Caco-2 (cell line): ENCODE measurements at regions not wholly inside any gene's neighbourhood (a gene's known extent, or its start where the extent isn't known, plus 50 kb on each side); places are given as distances from the start of the nearest gene placed in this dataset.
"Not testable (repeated sequence)": the region's sequence is repeated elsewhere in the genome, so short reads cannot be mapped to it uniquely, and the experiment has no call there.

Experiments used
- BruUV-seq: library from RNA; stranded (reverse); fragments of 400-500 nt; replicated peaks from 2 replicates; lab custom pipeline; 2021; lab: Mats Ljungman, UMichigan
- CTCF ChIA-PET: fragments of 300-600 bp; sonication (Branson Sonifier 250); formaldehyde crosslinking; loops from one replicate; lab custom pipeline; 2022; ENCODE audit warnings: antibody characterized with exemption; lab: Charles Lee
- POLR2A ChIA-PET: fragments of 300-600 bp; sonication (Branson Sonifier 250); formaldehyde crosslinking; loops from one replicate; lab custom pipeline; 2022; ENCODE audit warnings: antibody characterized with exemption; lab: Charles Lee
- DNase-seq, 2 experiments: peaks; one replicate each; pipeline versions ENCODE4 v3.0.0 to v3.0.0-alpha.2; 2020 to 2022
- H3K27me3 ChIP-seq: replicated peaks from 2 replicates; pipeline ENCODE4 v1.6.0; 2011; ENCODE audit warnings: low read length; ENCODE audit not compliant: control insufficient read depth, insufficient read depth
- H3K36me3 ChIP-seq: 2 replicates; pipeline ENCODE4 v1.5.1; 2011; ENCODE audit warnings: low read length; ENCODE audit not compliant: control insufficient read depth, insufficient read depth
- H3K4me1 ChIP-seq: fragments of 250-450 bp; sonication (Bioruptor Pico); 2 replicates; pipeline ENCODE4 v1.5.1; 2020; ENCODE audit warnings: mild to moderate bottlenecking
- H3K4me3 ChIP-seq: 2 replicates; pipeline ENCODE4 v1.5.1; 2011; ENCODE audit warnings: low read depth, mild to moderate bottlenecking, control low read depth, low read length
- H3K9me3 ChIP-seq: fragments of 250-450 bp; sonication (Bioruptor Pico); 2 replicates; pipeline ENCODE4 v1.5.1; 2020; ENCODE audit warnings: mild to moderate bottlenecking, moderate library complexity
- H3K27ac Mint-ChIP-seq: one replicate; pipeline ENCODE4 v1.8.0; 2022; ENCODE audit warnings: mixed read lengths; ENCODE audit not compliant: unreplicated experiment
- H3K27me3 Mint-ChIP-seq: one replicate; pipeline ENCODE4 v1.8.0; 2022; ENCODE audit warnings: mixed read lengths; ENCODE audit not compliant: insufficient read depth, unreplicated experiment
- H3K36me3 Mint-ChIP-seq: one replicate; pipeline ENCODE4 v1.8.0; 2022; ENCODE audit warnings: mild to moderate bottlenecking, mixed read lengths; ENCODE audit not compliant: insufficient read depth, unreplicated experiment
- H3K4me1 Mint-ChIP-seq: one replicate; pipeline ENCODE4 v1.8.0; 2022; ENCODE audit warnings: low read depth, mixed read lengths; ENCODE audit not compliant: unreplicated experiment
- H3K4me3 Mint-ChIP-seq: one replicate; pipeline ENCODE4 v1.8.0; 2022; ENCODE audit warnings: mild to moderate bottlenecking, moderate library complexity, mixed read lengths; ENCODE audit not compliant: unreplicated experiment
- H3K9me3 Mint-ChIP-seq: one replicate; pipeline ENCODE4 v1.8.0; 2022; ENCODE audit warnings: mixed read lengths; ENCODE audit not compliant: unreplicated experiment
- CTCF ChIP-seq, 2 experiments: fragments of 200-600 bp in 1 of 2; IDR thresholded peaks; 1 replicate in 1 of 2; 2 replicates in 1 of 2; pipeline versions ENCODE4 v1.5.1 to v1.8.0; 2011 to 2022; ENCODE audit warnings: antibody characterized with exemption in 1 of 2, control low read depth in 1 of 2, inconsistent platforms in 1 of 2, low read depth in 1 of 2, low read length in 1 of 2, mild to moderate bottlenecking in 1 of 2, moderate library complexity in 1 of 2; ENCODE audit not compliant: insufficient read depth in 1 of 2, severe bottlenecking in 1 of 2, unreplicated experiment in 1 of 2
- intact Hi-C: fragments of 100-400 bp; cut with micrococcal nuclease; formaldehyde crosslinking; loops from one replicate; pipeline ENCODE4 v1.10.0; 2022; ENCODE audit not compliant: unreplicated experiment

DNA sequence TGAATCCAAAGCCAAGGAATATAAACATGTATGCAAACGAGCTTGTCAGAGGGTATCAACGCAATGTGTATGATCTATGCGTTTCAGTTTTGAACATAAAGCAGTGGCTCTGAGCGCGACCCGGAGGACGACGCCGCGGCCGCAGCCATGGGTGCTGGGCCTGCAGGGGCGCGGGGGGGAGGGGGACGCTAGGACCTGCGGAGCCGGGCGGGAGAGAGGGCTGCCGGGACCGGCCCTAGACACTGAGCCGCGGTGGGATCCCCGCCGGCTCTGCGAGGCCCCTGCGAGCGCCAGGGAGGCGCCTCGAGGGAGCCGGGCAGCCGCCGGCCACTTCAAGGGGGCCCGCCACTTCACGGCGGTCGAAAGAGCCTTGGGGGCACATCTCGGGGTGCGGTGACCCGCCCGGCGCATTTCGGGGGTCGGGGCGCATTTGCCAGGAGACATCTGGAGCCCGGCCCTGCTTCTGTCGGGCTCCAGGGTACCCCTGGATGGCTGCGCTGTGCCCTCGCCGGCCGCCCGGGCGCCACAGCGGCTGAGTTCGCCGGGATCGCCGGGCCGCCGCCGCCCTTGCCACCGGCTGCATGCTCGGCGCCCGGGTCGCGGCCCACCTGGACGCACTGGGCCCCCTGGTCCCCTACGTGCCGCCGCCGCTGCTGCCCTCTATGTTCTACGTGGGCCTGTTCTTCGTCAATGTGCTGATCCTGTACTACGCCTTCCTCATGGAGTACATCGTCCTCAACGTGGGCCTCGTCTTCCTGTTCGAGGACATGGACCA lies 71.9 kb upstream of the NIPA1 start:
- H3K9me3 ChIP-seq, POLR2A ChIA-PET, H3K27me3 Mint-ChIP-seq, BruUV-seq, H3K27me3 ChIP-seq, H3K36me3 ChIP-seq, intact Hi-C loops, H3K9me3 Mint-ChIP-seq, H3K36me3 Mint-ChIP-seq, CTCF ChIA-PET: not testable (repeated sequence)
- Mint-ChIP-seq H3K4me1 (peaks cover 10% of the 10 kb centered on the region), H3K4me3 (peak overlapping the region; percentile 81), H3K27ac (peak overlapping the region; percentile 74)
- Histone ChIP-seq H3K4me1 (peaks cover 10% of the 10 kb centered on the region; the same call in 1 of the 2 replicates), H3K4me3 (peak overlapping the region; percentile 28)
- peak in 1 of 2 experiments; percentile 25 for DNase-seq

GRCh38 chr15:22715133-22715845 lies 71.2 kb upstream of the NIPA1 start:
- peak overlapping the region; percentile 81 for H3K4me3 Mint-ChIP-seq
- peaks cover 10% of the 10 kb centered on the region for H3K4me1 Mint-ChIP-seq
- BruUV-seq, H3K36me3 Mint-ChIP-seq, H3K9me3 ChIP-seq, intact Hi-C loops, H3K9me3 Mint-ChIP-seq, H3K36me3 ChIP-seq, CTCF ChIA-PET, POLR2A ChIA-PET, H3K27me3 Mint-ChIP-seq, H3K27me3 ChIP-seq: not testable (repeated sequence)
- peak overlapping the region; percentile 74 for H3K27ac Mint-ChIP-seq
- DNase-seq, result peak in 1 of 2 experiments; percentile 10
- peaks cover 10% of the 10 kb centered on the region; the same call in 1 of the 2 replicates for H3K4me1 ChIP-seq
- peak overlapping the region; percentile 36 for H3K4me3 ChIP-seq

DNA sequence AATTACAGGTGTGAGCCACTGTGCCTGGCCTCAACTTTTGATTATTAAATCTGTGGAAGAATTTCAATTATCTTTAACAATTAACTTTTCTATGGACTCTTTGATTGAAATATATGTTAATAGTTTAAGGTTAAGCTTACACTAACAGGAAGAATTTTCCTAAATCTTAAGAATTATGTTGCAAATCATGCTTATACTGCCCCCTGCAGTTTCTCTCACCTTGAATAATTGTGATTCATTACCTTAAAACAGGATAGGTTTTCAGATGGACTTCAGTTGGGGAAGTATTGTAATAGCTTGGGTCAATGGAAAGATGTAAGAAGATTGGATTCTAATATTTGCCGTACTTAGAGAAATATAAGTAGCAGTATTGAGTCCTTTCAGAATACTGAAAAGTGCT lies 66.5 kb upstream of the NIPA1 start:
- intact Hi-C loops, H3K27ac Mint-ChIP-seq, H3K36me3 ChIP-seq, H3K36me3 Mint-ChIP-seq, H3K9me3 ChIP-seq, H3K27me3 ChIP-seq, H3K4me1 Mint-ChIP-seq, BruUV-seq, H3K4me3 ChIP-seq, H3K9me3 Mint-ChIP-seq, CTCF ChIA-PET, H3K4me3 Mint-ChIP-seq, POLR2A ChIA-PET, H3K27me3 Mint-ChIP-seq, H3K4me1 ChIP-seq: not testable (repeated sequence)
- peak; percentile 12 to 53 for TF ChIP-seq CTCF (IDR thresholded peaks at IDR 0.05; ENCODE audit: insufficient read depth in 1 of 2, low read depth in 1 of 2, low read length in 1 of 2, severe bottlenecking in 1 of 2, unreplicated experiment in 1 of 2)
- DNase-seq, result peak in 1 of 2 experiments; percentile 52

DNA sequence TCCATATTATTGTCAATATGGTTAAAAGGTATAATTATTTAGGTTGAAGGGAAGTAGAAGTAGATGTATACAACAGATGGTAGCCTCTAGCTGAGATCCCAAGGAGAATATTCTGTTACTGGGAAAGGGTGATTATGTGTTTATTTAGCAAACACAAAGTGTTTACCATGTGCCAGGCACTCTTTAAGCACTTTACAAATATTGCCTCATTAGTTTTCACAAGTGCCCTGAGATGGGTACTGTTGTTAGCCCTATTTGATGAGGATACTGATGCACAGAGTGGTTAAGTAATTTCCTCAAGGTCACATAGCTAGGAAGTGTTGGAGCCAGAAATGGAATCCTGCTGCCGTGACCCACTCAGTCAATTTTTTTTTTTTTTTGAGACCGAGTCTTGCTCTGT lies 60.3 kb upstream of the NIPA1 start:
- intact Hi-C loops, POLR2A ChIA-PET, DNase-seq, BruUV-seq, H3K9me3 Mint-ChIP-seq, H3K4me1 Mint-ChIP-seq, H3K4me1 ChIP-seq, H3K27me3 Mint-ChIP-seq, CTCF ChIA-PET, H3K36me3 ChIP-seq, H3K9me3 ChIP-seq, H3K4me3 Mint-ChIP-seq, H3K27me3 ChIP-seq, H3K36me3 Mint-ChIP-seq, H3K27ac Mint-ChIP-seq, H3K4me3 ChIP-seq: not testable (repeated sequence)

DNA sequence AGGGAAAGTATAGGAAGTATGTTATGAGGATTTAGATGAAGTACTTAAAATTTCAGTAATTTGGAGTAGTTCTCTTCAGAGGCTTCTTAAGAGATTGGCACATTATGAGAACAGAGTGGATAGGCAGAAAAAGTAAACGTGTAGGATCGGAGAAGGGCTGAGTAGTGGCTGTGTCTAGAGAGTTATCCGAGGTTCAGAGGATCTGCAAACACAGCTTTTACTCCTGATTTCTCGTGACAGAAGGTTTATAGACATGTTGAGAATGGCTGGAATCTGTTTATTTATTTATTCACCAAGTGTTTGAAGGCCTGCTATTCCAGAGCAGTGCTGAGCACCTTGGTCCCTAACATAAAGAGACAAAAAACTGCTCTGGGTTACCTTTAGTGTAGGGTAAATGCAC lies 51.4 kb upstream of the NIPA1 start:
- H3K36me3 ChIP-seq, BruUV-seq, H3K27me3 Mint-ChIP-seq, H3K9me3 Mint-ChIP-seq, H3K27ac Mint-ChIP-seq, intact Hi-C loops, H3K4me3 Mint-ChIP-seq, H3K4me1 ChIP-seq, H3K27me3 ChIP-seq, DNase-seq, H3K9me3 ChIP-seq, H3K4me3 ChIP-seq, POLR2A ChIA-PET, H3K36me3 Mint-ChIP-seq, H3K4me1 Mint-ChIP-seq, CTCF ChIA-PET: not testable (repeated sequence)
